Tibial nerve (tissue), 4 donors: ENCODE measurements at regions not wholly inside any gene's neighbourhood (a gene's known extent, or its start where the extent isn't known, plus 50 kb on each side); places are given as distances from the start of the nearest gene placed in this dataset.

ENCODE experiments used
- EP300 ChIP-seq, 2 donors: sonication (generic); formaldehyde crosslinking; IDR thresholded peaks; one replicate each; pipeline ENCODE4 v1.6.1; 2017; ENCODE audit warnings: antibody characterized with exemption in 2 of 2, mild to moderate bottlenecking in 1 of 2
- POLR2A ChIP-seq, 2 donors: fragments of 450-650 bp; IDR thresholded peaks; one replicate each; pipeline ENCODE4 v1.6.1; 2017; ENCODE audit warnings: antibody characterized with exemption in 2 of 2, mild to moderate bottlenecking in 2 of 2, moderate library complexity in 2 of 2
- TF ChIP-seq, protein P1 (sequence below), 5 experiments: fragments of 200-600 bp in 3 of 5; fragments of 450-650 bp in 2 of 5; sonication (generic) in 3 of 5; IDR thresholded peaks; one replicate each; pipeline ENCODE4 v1.5.1; 2016 to 2019; ENCODE audit warnings: antibody characterized with exemption in 5 of 5, mild to moderate bottlenecking in 3 of 5, moderate library complexity in 2 of 5

DNA sequence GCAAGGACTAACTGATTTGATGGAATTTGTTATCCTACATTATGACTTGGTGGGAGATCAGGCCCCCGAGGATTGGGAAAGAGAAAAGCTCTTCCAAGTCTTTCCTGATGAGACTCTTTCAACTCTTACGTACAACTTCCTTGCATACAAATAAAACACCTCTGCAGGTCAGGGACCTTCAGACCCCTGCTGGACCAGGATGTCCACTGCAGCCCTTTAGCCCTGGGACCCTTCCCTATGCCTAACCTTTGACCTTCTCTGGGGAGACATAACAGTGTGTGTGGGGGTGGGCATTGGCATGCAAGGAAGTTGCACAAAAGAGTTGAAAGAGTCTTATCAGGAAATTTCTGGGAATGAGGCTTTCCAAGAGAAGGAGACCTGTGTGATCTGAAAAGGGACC, 859.4 kb downstream of the TYW1 start:
- TF ChIP-seq, protein P1, sequence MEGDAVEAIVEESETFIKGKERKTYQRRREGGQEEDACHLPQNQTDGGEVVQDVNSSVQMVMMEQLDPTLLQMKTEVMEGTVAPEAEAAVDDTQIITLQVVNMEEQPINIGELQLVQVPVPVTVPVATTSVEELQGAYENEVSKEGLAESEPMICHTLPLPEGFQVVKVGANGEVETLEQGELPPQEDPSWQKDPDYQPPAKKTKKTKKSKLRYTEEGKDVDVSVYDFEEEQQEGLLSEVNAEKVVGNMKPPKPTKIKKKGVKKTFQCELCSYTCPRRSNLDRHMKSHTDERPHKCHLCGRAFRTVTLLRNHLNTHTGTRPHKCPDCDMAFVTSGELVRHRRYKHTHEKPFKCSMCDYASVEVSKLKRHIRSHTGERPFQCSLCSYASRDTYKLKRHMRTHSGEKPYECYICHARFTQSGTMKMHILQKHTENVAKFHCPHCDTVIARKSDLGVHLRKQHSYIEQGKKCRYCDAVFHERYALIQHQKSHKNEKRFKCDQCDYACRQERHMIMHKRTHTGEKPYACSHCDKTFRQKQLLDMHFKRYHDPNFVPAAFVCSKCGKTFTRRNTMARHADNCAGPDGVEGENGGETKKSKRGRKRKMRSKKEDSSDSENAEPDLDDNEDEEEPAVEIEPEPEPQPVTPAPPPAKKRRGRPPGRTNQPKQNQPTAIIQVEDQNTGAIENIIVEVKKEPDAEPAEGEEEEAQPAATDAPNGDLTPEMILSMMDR (IDR thresholded peaks at IDR 0.05) = no peak
- no peak for TF ChIP-seq POLR2A (IDR thresholded peaks at IDR 0.05)
- TF ChIP-seq EP300 (IDR thresholded peaks at IDR 0.05) = no peak
